OCI-LY1 (cell line): ENCODE measurements at regions not wholly inside any gene's neighbourhood (a gene's known extent, or its start where the extent isn't known, plus 50 kb on each side); places are given as distances from the start of the nearest gene placed in this dataset.

Experiments
- H2AFZ ChIP-seq: fragments of 200-600 bp; sonication (generic), shearing (Covaris generic); 2 replicates; pipeline ENCODE4 v1.6.0; 2014; ENCODE audit warnings: antibody characterized with exemption, mild to moderate bottlenecking, low read length
- H3F3A ChIP-seq: fragments of 200-600 bp; sonication (generic), shearing (Covaris generic); 2 replicates; pipeline ENCODE4 v1.6.0; 2014; ENCODE audit warnings: mild to moderate bottlenecking, antibody characterized with exemption, low read length, moderate library complexity; ENCODE audit not compliant: insufficient read depth
- H3K27ac ChIP-seq: fragments of 200-600 bp; sonication (generic); 2 replicates; pipeline ENCODE4 v1.5.1; 2014; ENCODE audit warnings: low read length, mixed run types, mild to moderate bottlenecking, low read depth; ENCODE audit not compliant: poor library complexity, severe bottlenecking
- H3K27me3 ChIP-seq: fragments of 200-600 bp; sonication (generic); 2 replicates; pipeline ENCODE4 v1.6.0; 2014; ENCODE audit warnings: antibody characterized with exemption, mild to moderate bottlenecking, low read length, moderate library complexity; ENCODE audit not compliant: insufficient read depth
- H3K36me3 ChIP-seq: fragments of 200-600 bp; sonication (generic); 2 replicates; pipeline ENCODE4 v1.6.1; 2014; ENCODE audit warnings: mild to moderate bottlenecking, antibody characterized with exemption, low read length, moderate library complexity, mixed read lengths; ENCODE audit not compliant: insufficient read depth
- H3K4me1 ChIP-seq: fragments of 200-600 bp; sonication (generic); 2 replicates; pipeline ENCODE4 v1.5.1; 2014; ENCODE audit warnings: mild to moderate bottlenecking, low read length, moderate library complexity; ENCODE audit not compliant: insufficient read depth, severe bottlenecking
- H3K4me2 ChIP-seq: fragments of 200-600 bp; sonication (generic), shearing (Covaris generic); 2 replicates; pipeline ENCODE4 v1.6.1; 2014; ENCODE audit warnings: low read length
- H3K4me3 ChIP-seq: fragments of 200-600 bp; sonication (generic); 2 replicates; pipeline ENCODE4 v1.5.1; 2014; ENCODE audit warnings: low read length, low read depth, mild to moderate bottlenecking, mixed read lengths; ENCODE audit not compliant: poor library complexity, severe bottlenecking
- H3K79me2 ChIP-seq: fragments of 200-600 bp; shearing (Covaris generic); 2 replicates; pipeline ENCODE4 v1.6.1; 2016; ENCODE audit warnings: mixed run types, low read length, mixed read lengths; ENCODE audit not compliant: insufficient read depth
- H3K9ac ChIP-seq: fragments of 200-600 bp; sonication (generic), shearing (Covaris generic); 2 replicates; pipeline ENCODE4 v1.6.1; 2014; ENCODE audit warnings: mild to moderate bottlenecking, low read length, mixed read lengths
- H3K9me2 ChIP-seq: fragments of 200-600 bp; sonication (generic), shearing (Covaris generic); 2 replicates; pipeline ENCODE4 v1.6.1; 2014; ENCODE audit warnings: low read depth, mild to moderate bottlenecking, low read length, mixed read lengths
- H3K9me3 ChIP-seq: fragments of 200-600 bp; shearing (Covaris generic); 2 replicates; pipeline ENCODE4 v1.6.1; 2014; ENCODE audit warnings: low read length, mixed read lengths
- H4K20me1 ChIP-seq: fragments of 200-600 bp; sonication (generic), shearing (Covaris generic); 2 replicates; pipeline ENCODE4 v1.6.0; 2016; ENCODE audit warnings: mild to moderate bottlenecking, low read length; ENCODE audit not compliant: insufficient read depth
- CTCF ChIP-seq: fragments of 200-600 bp; sonication (generic), shearing (Covaris generic); IDR thresholded peaks from 2 replicates; pipeline ENCODE4 v1.5.1; 2017; ENCODE audit warnings: mild to moderate bottlenecking, antibody characterized with exemption, low read length, moderate library complexity, mixed read lengths
- EZH2 ChIP-seq: fragments of 200-600 bp; sonication (generic), shearing (Covaris generic); IDR thresholded peaks from 2 replicates; pipeline ENCODE4 v1.8.0; 2017; ENCODE audit warnings: borderline replicate concordance, mixed run types, mild to moderate bottlenecking, antibody characterized with exemption, low read length, moderate library complexity, mixed read lengths

DNA sequence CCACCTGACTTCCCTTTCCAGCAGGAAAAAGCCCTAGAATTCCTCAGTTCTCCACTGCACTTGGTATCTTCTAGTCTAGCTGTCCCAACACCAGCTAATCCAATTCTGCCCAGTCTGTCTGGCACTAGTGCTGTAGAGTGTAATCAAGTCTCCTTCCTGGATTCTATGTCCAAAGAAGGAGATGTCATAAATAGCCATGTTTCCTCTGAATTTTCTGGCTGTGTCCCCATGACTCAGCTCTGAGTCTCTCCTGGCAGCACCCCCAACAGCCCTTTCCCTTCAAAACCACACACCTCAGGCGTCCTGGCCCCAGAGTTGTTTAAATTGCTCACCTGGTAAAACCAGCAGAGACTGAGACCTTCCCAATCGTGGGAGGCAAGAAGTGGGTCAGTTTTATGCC is 197.2 kb downstream of the GRXCR1 start:
- Histone ChIP-seq H3K4me2 (no peak overlapping the region), H3K9me3 (no peaks in the 10 kb centered on the region), H2AFZ (no peak overlapping the region)

DNA sequence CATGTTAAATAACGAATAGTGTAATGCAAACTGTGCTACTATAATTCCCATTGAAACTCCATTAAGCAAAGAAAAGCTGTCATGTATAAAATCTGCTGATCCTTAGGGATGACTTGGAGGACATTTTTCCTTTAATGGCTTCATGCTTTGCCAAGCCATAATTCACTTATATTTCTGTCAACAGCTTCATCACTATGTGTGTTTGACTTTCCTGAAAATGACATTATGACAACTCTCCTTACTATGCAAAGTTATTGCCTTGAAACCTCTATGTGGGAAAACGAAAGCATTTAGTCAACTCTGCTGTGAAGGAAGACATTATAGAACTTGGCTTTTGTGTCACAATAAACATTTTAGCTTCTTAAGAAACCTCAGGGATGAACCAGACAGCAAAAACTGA is 210.5 kb downstream of the GRXCR1 start:
- no peak overlapping the region for H3K4me3 ChIP-seq
- no peaks in the 10 kb centered on the region for H3K36me3 ChIP-seq
- H3K79me2 ChIP-seq: no peaks in the 10 kb centered on the region
- no peaks in the 10 kb centered on the region for H3K27me3 ChIP-seq
- H3K9me3 ChIP-seq: no peaks in the 10 kb centered on the region
- H2AFZ ChIP-seq: no peak overlapping the region
- H3K9ac ChIP-seq: no peak overlapping the region
- TF ChIP-seq CTCF (no peak), EZH2 (no peak)
- no peaks in the 10 kb centered on the region for H4K20me1 ChIP-seq
- no peak overlapping the region for H3K4me2 ChIP-seq
- H3F3A ChIP-seq: no peaks in the 10 kb centered on the region
- H3K9me2 ChIP-seq: no peaks in the 10 kb centered on the region
- no peak overlapping the region for H3K27ac ChIP-seq
- H3K4me1 ChIP-seq: no peaks in the 10 kb centered on the region

More for the DNA sequence above, 197.2 kb downstream of the GRXCR1 start:
- Histone ChIP-seq H3K36me3 (no peaks in the 10 kb centered on the region), H3F3A (no peaks in the 10 kb centered on the region), H3K27me3 (no peaks in the 10 kb centered on the region), H3K79me2 (no peaks in the 10 kb centered on the region), H3K9ac (no peak overlapping the region), H4K20me1 (no peaks in the 10 kb centered on the region), H3K4me1 (no peaks in the 10 kb centered on the region), H3K27ac (no peak overlapping the region), H3K9me2 (no peaks in the 10 kb centered on the region), H3K4me3 (no peak overlapping the region)
- TF ChIP-seq CTCF (no peak), EZH2 (no peak)

DNA sequence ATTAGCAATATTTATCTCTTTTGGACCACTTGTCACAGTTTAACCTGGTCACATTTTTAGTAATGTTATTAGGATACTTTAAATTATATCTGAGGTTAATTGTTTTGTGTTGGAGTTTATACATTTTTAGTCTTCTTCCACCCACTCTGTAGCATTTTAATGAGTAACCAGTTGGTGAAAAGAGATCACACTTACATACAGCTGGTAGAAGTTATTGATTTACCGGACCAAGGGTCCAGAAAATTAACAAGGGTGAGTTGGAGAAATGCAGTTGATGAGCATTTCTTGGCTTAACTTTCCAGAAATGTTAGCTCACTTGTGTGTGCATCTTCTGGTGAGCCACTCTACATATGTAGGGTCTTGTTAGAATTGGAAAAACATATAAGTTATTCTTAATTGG is 219.6 kb downstream of the GRXCR1 start:
- Histone ChIP-seq H4K20me1 (no peaks in the 10 kb centered on the region), H2AFZ (no peak overlapping the region), H3K4me2 (no peak overlapping the region), H3K36me3 (no peaks in the 10 kb centered on the region), H3F3A (no peaks in the 10 kb centered on the region), H3K9ac (no peak overlapping the region), H3K27ac (no peak overlapping the region), H3K79me2 (no peaks in the 10 kb centered on the region), H3K9me3 (no peaks in the 10 kb centered on the region), H3K4me3 (no peak overlapping the region), H3K9me2 (no peaks in the 10 kb centered on the region), H3K4me1 (no peaks in the 10 kb centered on the region), H3K27me3 (no peaks in the 10 kb centered on the region)
- TF ChIP-seq CTCF (no peak), EZH2 (no peak)
